ENCODE measurements at regions not wholly inside any gene's neighbourhood (a gene's known extent, or its start where the extent isn't known, plus 50 kb on each side); places are given as distances from the start of the nearest gene placed in this dataset.

DNA sequence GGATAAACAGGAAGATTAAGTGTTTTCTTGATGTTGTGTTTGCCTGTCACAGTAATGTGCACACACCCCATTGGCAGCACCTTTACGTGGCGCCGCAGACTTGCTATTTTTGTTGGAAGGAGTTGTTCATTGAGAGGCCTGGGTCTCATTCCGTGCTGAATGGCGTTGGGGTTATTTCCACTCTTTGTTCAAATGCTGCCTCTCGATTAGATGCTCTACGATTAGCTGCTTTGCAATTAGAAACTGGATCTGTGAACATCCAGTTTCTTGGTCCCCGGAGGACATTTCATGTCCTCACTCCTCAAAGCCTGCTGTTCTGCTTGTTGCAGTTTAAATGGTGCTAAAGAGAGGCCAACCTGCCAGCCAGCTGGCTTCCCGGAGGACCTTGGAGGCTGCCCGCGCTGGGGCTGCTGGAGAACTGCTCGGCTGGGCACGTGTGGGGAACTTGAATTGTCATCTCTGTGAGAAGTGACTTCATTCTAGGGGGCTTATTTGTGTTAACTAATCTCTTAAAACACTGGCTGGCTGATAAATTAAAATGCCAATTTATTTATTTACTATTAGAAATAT lies 117.4 kb upstream of the NABP1 start:
- no peak for DNase-seq (ENCODE audit: low spot score)

GRCh38 chr2:191565120-191565519 lies 112.8 kb upstream of the NABP1 start:
- no peak for DNase-seq (ENCODE audit: low spot score)

DNA sequence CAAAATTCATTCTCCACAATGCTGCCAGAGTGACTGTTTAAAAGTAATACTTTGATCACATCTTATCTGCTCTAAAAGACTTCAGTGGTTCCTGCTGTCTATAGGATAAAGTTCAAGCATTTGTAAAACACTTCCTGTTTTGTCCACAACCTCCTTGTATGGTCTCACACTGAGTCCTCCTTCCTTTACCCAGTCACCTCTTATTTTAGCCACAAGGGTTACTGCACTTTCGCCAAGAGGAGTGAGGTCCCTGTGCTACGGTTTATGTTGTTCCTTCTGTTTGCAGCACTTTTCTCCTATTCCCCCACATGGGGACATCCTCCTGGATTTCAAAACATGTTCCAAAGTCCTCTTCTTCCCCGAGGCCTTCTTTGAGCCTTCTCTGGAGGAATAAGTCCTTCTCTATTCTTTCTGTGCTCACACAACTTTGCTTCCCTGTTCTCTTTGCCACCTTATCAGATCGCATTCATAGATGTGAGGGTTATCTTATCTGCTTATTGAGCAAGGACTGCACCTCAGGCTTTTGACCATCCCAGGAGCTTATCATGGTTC lies 112.2 kb upstream of the NABP1 start:
- DNase-seq (ENCODE audit: low spot score) = no peak

GRCh38 chr2:191566344-191566743 lies 111.6 kb upstream of the NABP1 start:
- DNase-seq (ENCODE audit: low spot score) = peak; percentile 77

DNA sequence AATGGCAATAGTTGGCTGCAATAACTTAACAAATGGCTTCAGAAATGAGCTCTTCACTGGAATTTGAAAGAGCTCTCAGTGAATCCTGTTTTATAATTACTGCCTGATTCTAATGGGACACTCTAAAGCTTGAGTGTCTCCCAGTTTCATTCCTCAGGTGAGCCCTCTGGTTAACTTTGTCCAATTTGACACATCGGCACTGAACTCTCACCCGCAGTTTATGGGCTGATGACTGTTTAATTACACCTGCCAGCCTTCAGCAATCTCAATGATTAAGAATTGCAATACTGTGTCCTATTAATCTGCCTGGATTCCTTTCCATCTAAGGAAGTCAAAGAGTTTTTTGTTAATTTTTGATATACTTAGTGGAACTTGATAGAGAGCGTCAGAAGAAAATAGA lies 110.7 kb upstream of the NABP1 start:
- DNase-seq (ENCODE audit: low spot score) = no peak

DNA sequence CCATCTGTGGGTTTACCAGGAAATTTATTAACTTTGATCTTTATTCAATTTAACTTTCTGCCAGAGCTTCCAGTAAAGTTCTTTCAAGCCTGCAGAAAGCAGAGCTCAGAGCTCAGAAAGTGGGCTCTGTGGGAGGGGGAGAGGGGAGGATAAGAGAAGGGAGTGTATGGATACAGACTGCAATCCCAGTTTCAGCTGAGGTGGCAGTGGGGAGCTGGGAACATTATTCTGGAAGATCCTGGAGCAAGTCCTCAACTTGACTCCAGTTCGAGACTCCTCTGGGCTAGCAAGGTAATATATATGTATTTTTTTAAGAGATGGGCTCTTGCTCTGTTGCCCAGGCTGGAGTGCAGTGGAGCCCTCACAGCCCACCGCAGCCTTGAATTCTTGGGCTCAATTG lies 108.9 kb upstream of the NABP1 start:
- DNase-seq (ENCODE audit: low spot score) = no peak

DNA sequence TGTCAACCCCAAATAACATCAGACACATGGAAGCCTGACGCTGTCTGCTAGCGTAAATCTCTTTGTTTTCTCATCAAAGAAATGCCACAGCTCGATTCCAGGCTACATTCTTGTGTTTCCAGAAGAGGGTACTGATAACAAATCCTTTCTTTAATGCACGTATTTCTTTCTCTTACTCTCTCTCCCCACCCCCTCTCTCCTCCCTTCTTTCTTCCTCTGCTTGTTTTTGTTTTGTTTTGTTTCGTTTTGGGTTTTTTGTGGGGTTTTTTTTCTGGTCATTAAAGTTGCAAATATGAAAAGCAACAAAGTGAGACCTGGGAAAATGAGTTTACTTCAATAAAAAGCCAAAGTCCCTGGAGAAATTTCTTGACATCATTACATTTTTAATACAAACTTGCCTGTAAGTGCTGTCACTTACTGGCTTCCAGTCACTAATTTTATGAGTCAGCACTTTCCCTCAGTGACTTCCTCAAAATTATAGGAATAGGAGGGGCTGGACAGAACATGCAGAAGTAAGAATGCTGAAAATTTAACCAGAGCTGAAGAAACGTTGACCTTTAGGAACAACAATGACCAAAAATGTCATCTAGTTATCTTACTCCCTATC lies 106.7 kb upstream of the NABP1 start:
- no peak for DNase-seq (ENCODE audit: low spot score)

- no peak for DNase-seq (ENCODE audit: low spot score)
Observed at GRCh38 chr2:191572319-191572718, 105.6 kb upstream of the NABP1 start.

- DNase-seq (ENCODE audit: low spot score) = no peak
Observed at GRCh38 chr2:191573216-191573615, 104.7 kb upstream of the NABP1 start.

DNA sequence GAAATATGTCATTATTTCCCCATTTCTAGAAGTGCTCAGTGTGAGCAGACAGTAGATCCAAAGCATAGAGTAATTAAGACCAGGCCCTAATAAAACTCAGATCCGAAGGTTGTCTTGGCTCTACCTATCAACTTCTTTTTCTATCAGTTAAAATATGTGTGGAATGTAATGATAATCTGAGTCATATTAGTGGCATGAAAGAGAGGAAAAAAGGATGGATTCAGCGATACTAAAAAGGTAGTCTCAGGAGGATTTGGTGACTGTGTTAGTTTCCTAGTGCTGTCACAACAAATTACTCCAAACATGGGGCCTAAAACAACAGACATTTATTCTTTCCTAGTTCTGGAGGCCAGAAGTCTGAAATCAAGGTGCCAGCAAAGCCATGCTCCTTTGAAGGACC lies 103.7 kb upstream of the NABP1 start:
- no peak for DNase-seq (ENCODE audit: low spot score)

DNA sequence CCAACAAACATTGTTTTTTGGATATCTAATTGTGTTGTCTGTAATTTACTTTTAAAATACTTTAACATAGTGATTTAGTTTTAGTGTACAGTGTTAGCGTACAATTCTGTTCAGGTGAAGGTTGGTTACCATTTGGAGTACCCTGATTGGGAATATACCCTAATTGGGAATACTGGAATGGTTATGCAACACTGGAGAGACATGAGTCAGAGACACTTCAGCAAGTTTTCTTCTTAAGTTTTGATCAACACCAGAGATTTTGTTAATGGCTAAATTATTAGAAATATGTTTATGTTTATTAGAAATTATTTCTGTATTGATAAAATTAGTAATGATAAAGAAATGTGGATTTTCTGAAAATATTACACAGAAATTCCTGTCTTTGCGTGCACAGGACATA lies 100.3 kb upstream of the NABP1 start:
- no peak for DNase-seq (ENCODE audit: low spot score)

GRCh38 chr2:191578031-191578430 lies 99.9 kb upstream of the NABP1 start:
- no peak for DNase-seq (ENCODE audit: low spot score)

- no peak for DNase-seq (ENCODE audit: low spot score)
Observed at GRCh38 chr2:191580581-191580980, 97.4 kb upstream of the NABP1 start.

DNA sequence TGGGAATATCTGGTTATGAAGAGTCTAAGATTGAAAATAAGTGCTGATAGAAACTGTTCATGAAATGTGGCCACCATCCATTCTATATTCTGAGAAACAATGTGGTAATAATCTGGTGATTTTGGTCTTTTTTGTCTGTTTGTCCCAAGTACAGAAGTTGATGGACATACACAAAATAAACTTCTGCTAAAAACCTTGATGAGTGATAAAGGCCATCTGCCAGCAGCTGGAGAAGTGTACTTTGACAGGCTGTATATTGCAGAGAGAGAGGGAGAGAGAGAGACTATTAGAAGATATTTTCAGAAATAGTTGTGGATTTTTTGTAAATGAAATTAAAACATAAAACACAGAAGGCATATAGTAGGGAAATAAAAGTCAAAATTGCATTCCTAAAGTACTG lies 96.9 kb upstream of the NABP1 start:
- DNase-seq (ENCODE audit: low spot score) = no peak

- DNase-seq (ENCODE audit: low spot score) = no peak
Observed at GRCh38 chr2:191582355-191582754, 95.6 kb upstream of the NABP1 start.

DNA sequence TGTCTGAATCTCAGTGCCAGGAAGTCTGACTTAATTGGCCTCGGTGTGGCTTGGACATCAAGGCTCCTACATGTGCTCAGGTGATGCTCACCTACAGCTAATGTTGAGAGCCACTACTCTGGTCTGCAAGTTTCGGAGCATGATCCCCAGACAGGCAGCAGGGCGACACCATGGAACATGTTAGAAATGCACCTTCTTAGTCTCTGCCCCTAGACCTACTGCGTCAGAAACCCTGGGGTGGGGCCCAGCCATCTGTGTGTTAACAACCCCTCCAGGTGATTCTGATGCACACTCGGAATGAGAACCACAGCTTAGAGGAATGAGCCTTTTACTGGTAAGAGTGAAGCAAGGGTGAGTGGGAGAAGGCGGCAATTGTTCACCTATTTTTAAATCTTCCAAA lies 86.9 kb upstream of the NABP1 start:
- no peak for DNase-seq (ENCODE audit: low spot score)

DNA sequence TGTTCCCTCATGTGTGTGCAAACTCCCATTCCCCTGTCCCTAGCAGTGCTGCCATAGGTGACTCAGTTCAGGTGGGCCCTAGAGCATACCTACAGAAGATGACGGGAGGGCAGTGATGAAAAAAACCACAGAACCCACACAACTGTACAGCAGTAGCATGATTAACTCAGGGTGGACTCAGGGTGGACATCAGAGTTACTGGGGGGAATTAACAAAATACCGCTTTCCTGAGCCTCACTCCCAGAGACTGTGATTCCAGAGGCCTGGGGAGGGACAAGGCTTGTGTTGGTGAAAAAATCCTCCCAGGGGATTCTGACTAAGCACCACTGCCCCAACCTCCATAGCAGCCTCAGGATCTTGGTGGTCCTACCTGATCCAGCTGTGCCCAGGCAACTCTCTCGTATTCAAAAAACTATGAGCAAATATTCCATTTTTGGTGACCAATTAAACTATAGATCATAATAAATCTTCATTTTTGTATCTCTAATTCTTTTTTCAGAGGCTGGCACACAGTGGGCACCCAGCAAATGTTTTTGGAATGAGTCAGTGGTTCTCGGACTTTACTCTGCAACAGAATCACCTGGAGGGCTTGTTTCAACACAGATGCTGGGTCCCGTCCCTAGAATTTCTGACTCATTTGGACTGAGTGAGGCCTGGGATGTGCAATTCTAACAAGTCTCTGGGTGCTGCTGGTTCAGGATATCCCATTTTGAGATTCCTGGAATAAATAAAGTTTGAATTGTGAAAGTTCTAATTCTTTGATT lies 84.1 kb upstream of the NABP1 start:
- DNase-seq (ENCODE audit: low spot score) = no peak

- DNase-seq (ENCODE audit: low spot score) = no peak
Observed at GRCh38 chr2:191597186-191597751, 80.7 kb upstream of the NABP1 start.

- no peak for DNase-seq (ENCODE audit: low spot score)
Observed at GRCh38 chr2:191598296-191598695, 79.6 kb upstream of the NABP1 start.

- no peak for DNase-seq (ENCODE audit: low spot score)
Observed at GRCh38 chr2:191601060-191601459, 76.9 kb upstream of the NABP1 start.

- DNase-seq (ENCODE audit: low spot score) = no peak
Observed at GRCh38 chr2:191604154-191604553, 73.8 kb upstream of the NABP1 start.

DNA sequence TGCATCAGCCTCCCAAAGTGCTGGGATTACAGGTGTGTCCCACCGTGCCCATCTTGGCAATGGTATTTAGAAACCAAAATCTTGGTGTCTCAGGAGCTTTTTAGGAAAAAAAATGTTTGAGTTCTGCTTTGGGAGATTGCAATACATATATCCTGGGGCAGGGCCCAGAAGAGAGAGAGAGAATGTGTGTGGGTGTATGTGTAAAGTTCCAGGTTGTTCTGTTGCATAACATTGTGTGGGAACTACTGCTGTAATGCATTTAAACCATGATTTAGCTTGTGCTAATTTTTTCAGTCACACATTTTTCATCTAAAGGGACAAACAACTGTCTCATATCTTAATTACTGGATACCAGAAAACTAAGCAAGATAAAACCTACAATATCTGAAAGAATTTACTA lies 70.8 kb upstream of the NABP1 start:
- DNase-seq (ENCODE audit: low spot score) = no peak

- no peak for DNase-seq (ENCODE audit: low spot score)
Observed at GRCh38 chr2:191610756-191611155, 67.2 kb upstream of the NABP1 start.
